Hindlimb muscle (tissue), 1 donor: ENCODE measurements at regions not wholly inside any gene's neighbourhood (a gene's known extent, or its start where the extent isn't known, plus 50 kb on each side); places are given as distances from the start of the nearest gene placed in this dataset.
"Not testable (repeated sequence)": the region's sequence is repeated elsewhere in the genome, so short reads cannot be mapped to it uniquely, and the experiment has no call there.

Experiments
- DNase-seq: peaks from one replicate; pipeline ENCODE4 v3.0.0-alpha.2; 2013

- DNase-seq = no peak
Observed at GRCh38 chr11:112656772-112657428, 304.3 kb upstream of the NCAM1 start.

- no peak for DNase-seq
Observed at GRCh38 chr11:112658431-112658878, 302.8 kb upstream of the NCAM1 start.

GRCh38 chr11:112661146-112661545, 300.1 kb upstream of the NCAM1 start:
- DNase-seq = no peak

GRCh38 chr11:112661571-112661970, 299.6 kb upstream of the NCAM1 start:
- no peak for DNase-seq

- no peak for DNase-seq
Observed at GRCh38 chr11:112662554-112662953, 298.7 kb upstream of the NCAM1 start.

GRCh38 chr11:112663947-112664634, 297.1 kb upstream of the NCAM1 start:
- no peak for DNase-seq

- no peak for DNase-seq
Observed at GRCh38 chr11:112665291-112665690, 295.9 kb upstream of the NCAM1 start.

GRCh38 chr11:112666253-112666652, 295.0 kb upstream of the NCAM1 start:
- DNase-seq = no peak

GRCh38 chr11:112670806-112671570, 290.2 kb upstream of the NCAM1 start:
- DNase-seq = no peak

GRCh38 chr11:112673401-112673800, 287.8 kb upstream of the NCAM1 start:
- DNase-seq = not testable (repeated sequence)

- DNase-seq = no peak
Observed at GRCh38 chr11:112685111-112685510, 276.1 kb upstream of the NCAM1 start.

- no peak for DNase-seq
Observed at GRCh38 chr11:112689851-112690250, 271.4 kb upstream of the NCAM1 start.

GRCh38 chr11:112693781-112694180, 267.4 kb upstream of the NCAM1 start:
- no peak for DNase-seq

- no peak for DNase-seq
Observed at GRCh38 chr11:112694245-112694644, 267.0 kb upstream of the NCAM1 start.

- DNase-seq = no peak
Observed at GRCh38 chr11:112694813-112695212, 266.4 kb upstream of the NCAM1 start.

- peak; percentile 17 for DNase-seq
Observed at GRCh38 chr11:112697391-112698178, 263.6 kb upstream of the NCAM1 start.

- no peak for DNase-seq
Observed at GRCh38 chr11:112705148-112705547, 256.1 kb upstream of the NCAM1 start.

- no peak for DNase-seq
Observed at GRCh38 chr11:112706863-112707262, 254.4 kb upstream of the NCAM1 start.

GRCh38 chr11:112714340-112714739, 246.9 kb upstream of the NCAM1 start:
- not testable (repeated sequence) for DNase-seq

- no peak for DNase-seq
Observed at GRCh38 chr11:112715056-112715455, 246.2 kb upstream of the NCAM1 start.

GRCh38 chr11:112718483-112718882, 242.7 kb upstream of the NCAM1 start:
- DNase-seq = no peak

- no peak for DNase-seq
Observed at GRCh38 chr11:112719736-112720525, 241.3 kb upstream of the NCAM1 start.
